ENCODE measurements at regions not wholly inside any gene's neighbourhood (a gene's known extent, or its start where the extent isn't known, plus 50 kb on each side); places are given as distances from the start of the nearest gene placed in this dataset.

DNA sequence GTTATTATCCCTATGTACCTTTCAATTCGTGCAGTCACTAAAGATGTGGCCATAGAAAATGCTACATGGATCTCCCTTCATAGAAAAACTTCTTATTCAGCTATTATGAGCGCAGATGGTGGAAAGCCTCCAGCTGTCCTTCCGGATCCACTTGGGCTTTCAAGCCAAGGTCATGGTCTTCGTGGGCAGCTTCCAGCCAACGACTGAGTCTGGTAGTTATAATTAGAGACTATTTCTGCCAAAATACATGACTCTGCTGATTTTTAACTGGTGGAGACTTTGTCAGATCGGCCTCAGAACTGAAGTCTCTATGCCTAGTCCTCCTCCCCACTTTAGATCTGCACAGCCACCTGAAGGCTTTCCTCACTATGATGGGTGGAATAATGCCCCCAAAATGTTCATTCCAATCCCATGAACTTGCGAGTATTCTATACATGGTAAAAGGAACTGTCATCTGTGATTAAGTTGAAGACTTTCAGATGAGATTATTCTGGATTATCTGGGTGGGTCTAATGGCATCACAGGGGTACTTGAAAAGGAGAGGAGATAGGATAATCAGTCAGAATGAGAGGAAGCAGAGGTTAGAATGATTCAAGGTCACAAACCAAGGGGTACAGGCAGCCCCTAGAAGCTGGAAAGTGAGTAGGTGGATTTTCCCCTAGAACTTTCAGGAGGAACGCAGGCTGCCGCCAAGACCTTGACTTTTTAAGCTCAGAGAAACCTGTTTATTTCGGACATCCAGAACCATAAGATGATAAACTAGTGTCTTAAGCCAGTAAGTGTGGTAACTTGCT, 171.1 kb upstream of the CXCL13 start:
- Histone ChIP-seq H3K36me3 (ENCODE audit: control insufficient read depth, insufficient read depth, low read length) (no peaks in the 10 kb centered on the region), H3K4me1 (ENCODE audit: control insufficient read depth, insufficient read depth, low read length) (no peaks in the 10 kb centered on the region), H3K4me3 (ENCODE audit: low read length) (no peak overlapping the region), H3K27ac (ENCODE audit: low read length) (no peak overlapping the region), H3K9me3 (ENCODE audit: control insufficient read depth, insufficient read depth, low read length) (no peaks in the 10 kb centered on the region), H3K27me3 (ENCODE audit: control insufficient read depth, insufficient read depth, low read length) (no peaks in the 10 kb centered on the region)
- no peak overlapping the region for H3K27ac Mint-ChIP-seq
- DNase-seq (no peak), ATAC-seq (no peak)
- H3K9me3 Mint-ChIP-seq = peaks cover 0 to 2% of the 10 kb centered on the region in 2 donors
- intact Hi-C loops (cut with micrococcal nuclease) = loop anchor here (5.0 kb wide), 1 partner anchor 192 kb away; no protein-coding TSS in a partner anchor
- H3K4me1 Mint-ChIP-seq = peaks cover 0 to 5% of the 10 kb centered on the region in 2 donors
- WGBS (ENCODE audit: insufficient coverage) = 63% methylated on average over 10 of the region's 10 CpGs
- TF ChIP-seq, protein P1, sequence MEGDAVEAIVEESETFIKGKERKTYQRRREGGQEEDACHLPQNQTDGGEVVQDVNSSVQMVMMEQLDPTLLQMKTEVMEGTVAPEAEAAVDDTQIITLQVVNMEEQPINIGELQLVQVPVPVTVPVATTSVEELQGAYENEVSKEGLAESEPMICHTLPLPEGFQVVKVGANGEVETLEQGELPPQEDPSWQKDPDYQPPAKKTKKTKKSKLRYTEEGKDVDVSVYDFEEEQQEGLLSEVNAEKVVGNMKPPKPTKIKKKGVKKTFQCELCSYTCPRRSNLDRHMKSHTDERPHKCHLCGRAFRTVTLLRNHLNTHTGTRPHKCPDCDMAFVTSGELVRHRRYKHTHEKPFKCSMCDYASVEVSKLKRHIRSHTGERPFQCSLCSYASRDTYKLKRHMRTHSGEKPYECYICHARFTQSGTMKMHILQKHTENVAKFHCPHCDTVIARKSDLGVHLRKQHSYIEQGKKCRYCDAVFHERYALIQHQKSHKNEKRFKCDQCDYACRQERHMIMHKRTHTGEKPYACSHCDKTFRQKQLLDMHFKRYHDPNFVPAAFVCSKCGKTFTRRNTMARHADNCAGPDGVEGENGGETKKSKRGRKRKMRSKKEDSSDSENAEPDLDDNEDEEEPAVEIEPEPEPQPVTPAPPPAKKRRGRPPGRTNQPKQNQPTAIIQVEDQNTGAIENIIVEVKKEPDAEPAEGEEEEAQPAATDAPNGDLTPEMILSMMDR (IDR thresholded peaks at IDR 0.05) = no peak
- no peaks in the 10 kb centered on the region for H3K36me3 Mint-ChIP-seq
- no peak overlapping the region for H3K4me3 Mint-ChIP-seq
- H3K27me3 Mint-ChIP-seq (ENCODE audit: low read depth in 2 of 2) = peaks cover 0 to 2% of the 10 kb centered on the region in 2 donors

DNA sequence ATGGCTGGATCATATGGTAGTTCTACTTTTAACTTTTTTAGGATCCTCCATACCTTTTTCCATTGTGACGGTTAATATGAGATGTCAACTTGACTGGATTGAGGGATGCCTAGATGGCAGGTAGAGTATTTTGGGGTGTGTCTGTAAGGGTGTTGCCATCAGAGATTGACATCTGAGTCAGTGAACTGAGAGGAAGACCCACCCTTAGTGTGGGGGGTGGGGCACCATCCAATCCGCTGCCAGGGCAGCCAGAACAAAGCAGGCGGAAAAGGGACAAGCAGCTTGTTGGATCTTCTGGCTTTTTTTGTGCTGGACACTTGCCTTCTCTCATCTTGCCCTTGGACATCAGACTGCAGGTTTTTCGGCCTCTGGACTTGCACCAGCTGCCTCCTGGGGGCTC, 168.5 kb upstream of the CXCL13 start:
- H3K36me3 Mint-ChIP-seq = no peaks in the 10 kb centered on the region
- TF ChIP-seq, protein P1 (IDR thresholded peaks at IDR 0.05) = no peak
- no peaks in the 10 kb centered on the region for H3K27me3 ChIP-seq (ENCODE audit: control insufficient read depth, insufficient read depth, low read length)
- peaks cover 0 to 2% of the 10 kb centered on the region in 2 donors for H3K27me3 Mint-ChIP-seq (ENCODE audit: low read depth in 2 of 2)
- H3K36me3 ChIP-seq (ENCODE audit: control insufficient read depth, insufficient read depth, low read length) = no peaks in the 10 kb centered on the region
- no peaks in the 10 kb centered on the region for H3K4me1 ChIP-seq (ENCODE audit: control insufficient read depth, insufficient read depth, low read length)
- intact Hi-C loops (cut with micrococcal nuclease) = no loop called here
- DNase-seq (no peak), ATAC-seq (no peak)
- no peak overlapping the region for H3K4me3 Mint-ChIP-seq
- no peaks in the 10 kb centered on the region for H3K9me3 ChIP-seq (ENCODE audit: control insufficient read depth, insufficient read depth, low read length)
- H3K4me3 ChIP-seq (ENCODE audit: low read length) = no peak overlapping the region
- no peak overlapping the region for H3K27ac ChIP-seq (ENCODE audit: low read length)
- WGBS (ENCODE audit: insufficient coverage) = 96% methylated on average over 4 of the region's 4 CpGs
- peaks cover 0 to 5% of the 10 kb centered on the region in 2 donors for H3K4me1 Mint-ChIP-seq
- H3K27ac Mint-ChIP-seq = no peak overlapping the region
- peaks cover 0 to 2% of the 10 kb centered on the region in 2 donors for H3K9me3 Mint-ChIP-seq

DNA sequence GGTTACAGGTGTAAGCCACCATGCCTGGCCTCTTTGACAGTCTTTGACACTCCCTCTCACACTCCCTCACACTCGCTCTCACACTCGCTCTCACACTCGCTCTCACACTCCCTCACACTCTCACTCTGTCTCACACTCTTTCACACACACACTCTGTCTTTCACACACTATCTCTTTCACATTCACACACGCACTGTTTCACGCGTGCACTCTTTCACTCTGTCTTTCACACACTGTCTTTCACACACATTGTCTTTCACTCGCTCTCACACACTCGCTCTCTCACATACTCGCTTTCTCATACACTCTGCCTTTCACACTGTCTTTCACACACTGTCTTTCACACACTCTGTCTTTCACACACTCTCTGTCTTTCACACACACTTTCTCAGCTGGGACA, 167.1 kb upstream of the CXCL13 start:
- DNase-seq (no peak), ATAC-seq (no peak)
- Histone ChIP-seq H3K36me3 (ENCODE audit: control insufficient read depth, insufficient read depth, low read length) (no peaks in the 10 kb centered on the region), H3K4me1 (ENCODE audit: control insufficient read depth, insufficient read depth, low read length) (no peaks in the 10 kb centered on the region), H3K27me3 (ENCODE audit: control insufficient read depth, insufficient read depth, low read length) (no peaks in the 10 kb centered on the region), H3K27ac (ENCODE audit: low read length) (no peak overlapping the region), H3K9me3 (ENCODE audit: control insufficient read depth, insufficient read depth, low read length) (no peaks in the 10 kb centered on the region), H3K4me3 (ENCODE audit: low read length) (no peak overlapping the region)
- intact Hi-C loops (cut with micrococcal nuclease) = no loop called here
- WGBS (ENCODE audit: insufficient coverage) = 91% methylated on average over 9 of the region's 9 CpGs
- no peaks in the 10 kb centered on the region for H3K4me1 Mint-ChIP-seq
- peaks cover 0 to 2% of the 10 kb centered on the region in 2 donors for H3K27me3 Mint-ChIP-seq (ENCODE audit: low read depth in 2 of 2)
- peaks cover 0 to 2% of the 10 kb centered on the region in 2 donors for H3K9me3 Mint-ChIP-seq
- no peaks in the 10 kb centered on the region for H3K36me3 Mint-ChIP-seq
- H3K27ac Mint-ChIP-seq = no peak overlapping the region
- H3K4me3 Mint-ChIP-seq = no peak overlapping the region
- TF ChIP-seq, protein P1 (IDR thresholded peaks at IDR 0.05) = no peak

DNA sequence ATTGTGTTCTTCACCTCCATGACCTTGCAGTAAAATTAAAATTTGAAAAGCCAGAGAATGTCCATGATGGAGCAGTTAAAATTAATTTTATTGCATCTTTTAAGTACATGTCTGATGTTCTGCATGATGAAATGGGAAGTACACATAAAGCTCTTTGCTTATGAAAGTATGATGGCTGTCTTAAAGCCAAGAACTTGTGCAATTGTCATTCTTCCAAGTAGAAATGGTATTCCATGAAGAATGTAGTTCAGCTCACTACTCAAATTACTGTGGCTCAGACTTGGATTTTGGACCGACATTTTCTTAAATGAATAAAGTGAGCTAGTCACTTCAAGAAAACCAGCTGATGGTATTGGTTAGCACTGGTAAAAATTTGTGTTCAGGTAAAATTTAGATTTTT, 161.7 kb upstream of the CXCL13 start:
- H3K27ac Mint-ChIP-seq = no peak overlapping the region
- DNase-seq (no peak), ATAC-seq (no peak)
- no peak overlapping the region for H3K4me3 Mint-ChIP-seq
- TF ChIP-seq, protein P1 (IDR thresholded peaks at IDR 0.05) = no peak
- Histone ChIP-seq H3K4me1 (ENCODE audit: control insufficient read depth, insufficient read depth, low read length) (no peaks in the 10 kb centered on the region), H3K27me3 (ENCODE audit: control insufficient read depth, insufficient read depth, low read length) (no peaks in the 10 kb centered on the region), H3K4me3 (ENCODE audit: low read length) (no peak overlapping the region), H3K36me3 (ENCODE audit: control insufficient read depth, insufficient read depth, low read length) (no peaks in the 10 kb centered on the region), H3K27ac (ENCODE audit: low read length) (no peak overlapping the region), H3K9me3 (ENCODE audit: control insufficient read depth, insufficient read depth, low read length) (no peaks in the 10 kb centered on the region)
- no peaks in the 10 kb centered on the region for H3K36me3 Mint-ChIP-seq
- H3K4me1 Mint-ChIP-seq = no peaks in the 10 kb centered on the region
- intact Hi-C loops (cut with micrococcal nuclease) = no loop called here
- H3K9me3 Mint-ChIP-seq = no peaks in the 10 kb centered on the region
- WGBS (ENCODE audit: insufficient coverage) = 92% methylated on average over 1 of the region's 1 CpG
- no peaks in the 10 kb centered on the region for H3K27me3 Mint-ChIP-seq (ENCODE audit: low read depth in 2 of 2)

Data from natural killer cell (primary cell).